ENCODE measurements at regions not wholly inside any gene's neighbourhood (a gene's known extent, or its start where the extent isn't known, plus 50 kb on each side); places are given as distances from the start of the nearest gene placed in this dataset.

DNA sequence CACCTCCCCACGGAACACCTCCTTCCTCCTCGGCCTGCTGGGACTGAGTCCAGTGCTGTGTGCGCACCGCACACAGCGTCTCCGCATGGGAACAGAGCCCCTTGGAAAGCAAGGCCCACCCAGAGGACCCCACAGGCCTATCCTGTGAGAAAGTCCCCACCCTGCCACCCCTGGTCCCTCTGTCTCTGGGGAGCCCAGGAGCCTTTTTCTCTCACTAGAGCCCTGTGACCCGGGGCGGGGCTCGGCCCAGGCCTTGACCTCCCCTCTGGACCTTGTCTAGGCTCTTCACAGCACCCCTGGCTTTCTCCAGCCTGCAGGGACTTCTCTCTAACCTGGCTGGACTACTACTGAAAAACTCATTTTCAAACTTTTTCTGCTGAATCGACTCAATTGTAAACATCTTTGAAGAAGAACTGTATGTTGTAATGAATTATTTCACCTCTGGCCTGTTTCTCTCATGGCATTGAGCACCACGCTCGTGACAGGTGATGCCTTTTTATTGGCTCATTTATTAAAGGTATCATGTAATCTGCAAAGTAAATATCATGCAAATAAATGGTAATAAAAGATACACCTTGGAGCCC is 89.2 kb downstream of the IRX1 start:
- TF ChIP-seq POLR2AphosphoS5 (IDR thresholded peaks at IDR 0.05; ENCODE audit: insufficient read depth, low read depth, low read length) (no peak), POLR2A (IDR thresholded peaks at IDR 0.05; ENCODE audit: low read depth, low read length) (no peak), MYC (IDR thresholded peaks at IDR 0.05; ENCODE audit: low read depth, low read length) (no peak), EZH2 (IDR thresholded peaks at IDR 0.05; ENCODE audit: borderline replicate concordance, low read depth, low read length, severe bottlenecking) (no peak), FOS (IDR thresholded peaks at IDR 0.05; ENCODE audit: borderline replicate concordance, insufficient read depth, low read length) (no peak)
- TF ChIP-seq, protein P1, sequence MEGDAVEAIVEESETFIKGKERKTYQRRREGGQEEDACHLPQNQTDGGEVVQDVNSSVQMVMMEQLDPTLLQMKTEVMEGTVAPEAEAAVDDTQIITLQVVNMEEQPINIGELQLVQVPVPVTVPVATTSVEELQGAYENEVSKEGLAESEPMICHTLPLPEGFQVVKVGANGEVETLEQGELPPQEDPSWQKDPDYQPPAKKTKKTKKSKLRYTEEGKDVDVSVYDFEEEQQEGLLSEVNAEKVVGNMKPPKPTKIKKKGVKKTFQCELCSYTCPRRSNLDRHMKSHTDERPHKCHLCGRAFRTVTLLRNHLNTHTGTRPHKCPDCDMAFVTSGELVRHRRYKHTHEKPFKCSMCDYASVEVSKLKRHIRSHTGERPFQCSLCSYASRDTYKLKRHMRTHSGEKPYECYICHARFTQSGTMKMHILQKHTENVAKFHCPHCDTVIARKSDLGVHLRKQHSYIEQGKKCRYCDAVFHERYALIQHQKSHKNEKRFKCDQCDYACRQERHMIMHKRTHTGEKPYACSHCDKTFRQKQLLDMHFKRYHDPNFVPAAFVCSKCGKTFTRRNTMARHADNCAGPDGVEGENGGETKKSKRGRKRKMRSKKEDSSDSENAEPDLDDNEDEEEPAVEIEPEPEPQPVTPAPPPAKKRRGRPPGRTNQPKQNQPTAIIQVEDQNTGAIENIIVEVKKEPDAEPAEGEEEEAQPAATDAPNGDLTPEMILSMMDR (IDR thresholded peaks at IDR 0.05; ENCODE audit: extremely low read depth in 1 of 2, insufficient read depth in 1 of 2, low read depth in 1 of 2, low read length in 2 of 2) = no peak
- TF ChIP-seq, protein P2, sequence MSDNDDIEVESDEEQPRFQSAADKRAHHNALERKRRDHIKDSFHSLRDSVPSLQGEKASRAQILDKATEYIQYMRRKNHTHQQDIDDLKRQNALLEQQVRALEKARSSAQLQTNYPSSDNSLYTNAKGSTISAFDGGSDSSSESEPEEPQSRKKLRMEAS (IDR thresholded peaks at IDR 0.05; ENCODE audit: insufficient read depth, insufficient read length) = no peak
